PC-9 (cell line): ENCODE measurements at regions not wholly inside any gene's neighbourhood (a gene's known extent, or its start where the extent isn't known, plus 50 kb on each side); places are given as distances from the start of the nearest gene placed in this dataset.
"Not testable (repeated sequence)": the region's sequence is repeated elsewhere in the genome, so short reads cannot be mapped to it uniquely, and the experiment has no call there.

Source experiments
- CTCF ChIP-seq: fragments of 200-600 bp; sonication (generic); conservative IDR thresholded peaks from 2 replicates; pipeline ENCODE4 v1.6.1; 2017; ENCODE audit warnings: mixed run types, antibody characterized with exemption, mild to moderate bottlenecking, moderate library complexity
- EZH2 ChIP-seq: fragments of 200-600 bp; sonication (generic); IDR thresholded peaks from 2 replicates; pipeline ENCODE4 v1.8.0; 2017; ENCODE audit warnings: antibody characterized with exemption, low read depth

GRCh38 chr5:57735279-57736153 lies 252.9 kb upstream of the ACTBL2 start:
- TF ChIP-seq CTCF, EZH2: not testable (repeated sequence)
